ENCODE measurements at regions not wholly inside any gene's neighbourhood (a gene's known extent, or its start where the extent isn't known, plus 50 kb on each side); places are given as distances from the start of the nearest gene placed in this dataset.
A peak's percentile ranks its signal among the peaks of the same experiment; 100 is the strongest.

- DNase-seq (ENCODE audit: low read depth, low spot score), result peak; percentile 59
- H3K4me3 ChIP-seq (ENCODE audit: low read depth, low read length), result no peak overlapping the region
- TF ChIP-seq, protein P1, sequence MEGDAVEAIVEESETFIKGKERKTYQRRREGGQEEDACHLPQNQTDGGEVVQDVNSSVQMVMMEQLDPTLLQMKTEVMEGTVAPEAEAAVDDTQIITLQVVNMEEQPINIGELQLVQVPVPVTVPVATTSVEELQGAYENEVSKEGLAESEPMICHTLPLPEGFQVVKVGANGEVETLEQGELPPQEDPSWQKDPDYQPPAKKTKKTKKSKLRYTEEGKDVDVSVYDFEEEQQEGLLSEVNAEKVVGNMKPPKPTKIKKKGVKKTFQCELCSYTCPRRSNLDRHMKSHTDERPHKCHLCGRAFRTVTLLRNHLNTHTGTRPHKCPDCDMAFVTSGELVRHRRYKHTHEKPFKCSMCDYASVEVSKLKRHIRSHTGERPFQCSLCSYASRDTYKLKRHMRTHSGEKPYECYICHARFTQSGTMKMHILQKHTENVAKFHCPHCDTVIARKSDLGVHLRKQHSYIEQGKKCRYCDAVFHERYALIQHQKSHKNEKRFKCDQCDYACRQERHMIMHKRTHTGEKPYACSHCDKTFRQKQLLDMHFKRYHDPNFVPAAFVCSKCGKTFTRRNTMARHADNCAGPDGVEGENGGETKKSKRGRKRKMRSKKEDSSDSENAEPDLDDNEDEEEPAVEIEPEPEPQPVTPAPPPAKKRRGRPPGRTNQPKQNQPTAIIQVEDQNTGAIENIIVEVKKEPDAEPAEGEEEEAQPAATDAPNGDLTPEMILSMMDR (IDR thresholded peaks at IDR 0.05; ENCODE audit: insufficient read depth, low read length, missing control alignments), result no peak
- CTCF ChIA-PET, result no interaction called here
- POLR2A ChIA-PET, result no interaction called here
Observed at GRCh38 chr1:55898181-55898580, 681.2 kb downstream of the PLPP3 start.

- CTCF ChIA-PET, result no interaction called here
- DNase-seq (ENCODE audit: low read depth, low spot score), result no peak
- TF ChIP-seq, protein P1 (IDR thresholded peaks at IDR 0.05; ENCODE audit: insufficient read depth, low read length, missing control alignments), result no peak
- no peak overlapping the region for H3K4me3 ChIP-seq (ENCODE audit: low read depth, low read length)
- POLR2A ChIA-PET, result no interaction called here
Observed at GRCh38 chr1:55896210-55896609, 681.0 kb upstream of the USP24 start.

- no peak for DNase-seq (ENCODE audit: low read depth, low spot score)
- ChIA-PET POLR2A (no interaction called here), CTCF (interaction anchor here (0.6 kb wide), 1 partner anchor 17 kb away, joined by 3 read pairs; no protein-coding TSS in a partner anchor)
- TF ChIP-seq, protein P1 (IDR thresholded peaks at IDR 0.05; ENCODE audit: insufficient read depth, low read length, missing control alignments), result no peak
- H3K4me3 ChIP-seq (ENCODE audit: low read depth, low read length), result no peak overlapping the region
Observed at GRCh38 chr1:55894521-55894920, 679.4 kb upstream of the USP24 start.

GRCh38 chr1:55893155-55893554 lies 678.0 kb upstream of the USP24 start:
- POLR2A ChIA-PET, result no interaction called here
- H3K4me3 ChIP-seq (ENCODE audit: low read depth, low read length), result no peak overlapping the region
- TF ChIP-seq, protein P1 (IDR thresholded peaks at IDR 0.05; ENCODE audit: insufficient read depth, low read length, missing control alignments), result no peak
- CTCF ChIA-PET, result interaction anchor here (1.1 kb wide), 1 partner anchor 22 kb away, joined by 3 read pairs; no protein-coding TSS in a partner anchor
- DNase-seq (ENCODE audit: low read depth, low spot score), result no peak

- H3K4me3 ChIP-seq (ENCODE audit: low read depth, low read length), result no peak overlapping the region
- ChIA-PET POLR2A (no interaction called here), CTCF (no interaction called here)
- DNase-seq (ENCODE audit: low read depth, low spot score), result no peak
- TF ChIP-seq, protein P1 (IDR thresholded peaks at IDR 0.05; ENCODE audit: insufficient read depth, low read length, missing control alignments), result no peak
Observed at GRCh38 chr1:55888685-55889317, 673.6 kb upstream of the USP24 start.

DNA sequence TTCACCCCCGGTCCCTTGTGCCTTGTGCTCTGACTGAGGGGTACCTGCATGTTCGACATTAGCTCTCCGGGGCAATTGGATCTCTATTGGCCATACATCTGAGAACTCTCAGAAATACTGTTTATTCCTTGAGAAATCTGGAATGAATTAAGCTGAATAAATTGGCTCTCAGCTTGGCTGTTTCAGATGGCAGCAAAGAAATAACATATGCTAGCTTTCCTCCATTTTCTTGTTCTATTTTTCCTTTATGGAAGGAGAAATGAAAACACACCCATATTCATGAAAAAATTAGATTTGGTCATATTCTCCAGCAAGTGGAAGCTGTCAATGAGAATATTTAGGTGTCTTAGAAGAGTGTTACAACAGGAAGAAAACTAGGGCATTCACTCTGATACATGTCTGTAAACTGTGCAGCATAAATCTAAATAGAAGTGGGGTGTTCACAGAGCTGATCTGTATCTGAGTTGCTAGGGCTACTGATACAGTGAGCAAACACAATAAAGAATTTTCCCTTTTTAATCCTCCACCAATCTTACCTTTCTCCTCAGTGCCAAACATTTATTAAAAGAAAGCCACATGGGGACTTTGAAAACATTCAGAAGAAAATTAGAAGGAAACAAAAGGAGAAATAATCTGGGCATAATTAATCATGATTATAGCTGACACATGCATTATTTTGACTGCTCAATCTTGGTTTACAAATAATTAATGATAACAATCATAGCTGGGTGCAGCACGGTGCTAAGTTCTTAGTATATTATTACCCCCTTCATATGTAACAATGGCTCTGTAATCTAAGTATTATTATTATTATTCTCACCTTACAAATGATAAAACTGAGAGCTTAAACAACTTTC lies 671.9 kb upstream of the USP24 start:
- H3K4me3 ChIP-seq (ENCODE audit: low read depth, low read length), result no peak overlapping the region
- CTCF ChIA-PET, result interaction anchor here (0.8 to 1.1 kb wide), 3 partner anchors 20 to 821 kb away, joined by 3 read pairs; no protein-coding TSS in a partner anchor
- TF ChIP-seq, protein P1 (IDR thresholded peaks at IDR 0.05; ENCODE audit: insufficient read depth, low read length, missing control alignments), result no peak
- no peak for DNase-seq (ENCODE audit: low read depth, low spot score)
- POLR2A ChIA-PET, result no interaction called here

Measured in AG04449 (cell line).